Astrocyte of the cerebellum (primary cell): ENCODE measurements at regions not wholly inside any gene's neighbourhood (a gene's known extent, or its start where the extent isn't known, plus 50 kb on each side); places are given as distances from the start of the nearest gene placed in this dataset.
A peak's percentile ranks its signal among the peaks of the same experiment; 100 is the strongest.

Source experiments
- DNase-seq: peaks from one replicate; pipeline ENCODE4 v3.0.0-alpha.2; 2011; ENCODE audit warnings: low read depth
- H3K4me3 ChIP-seq: 2 replicates; pipeline ENCODE4 v1.5.1; 2011; ENCODE audit warnings: mild to moderate bottlenecking, low read depth, low read length, moderate library complexity
- CTCF ChIP-seq: IDR thresholded peaks from 2 replicates; pipeline ENCODE4 v1.5.1; 2012; ENCODE audit warnings: low read length, low read depth, moderate library complexity, mild to moderate bottlenecking; ENCODE audit errors: missing control alignments
- in situ Hi-C: cut with HindIII; loops from 2 replicates; pipeline ENCODE4 v1.10.0; 2017; ENCODE audit warnings: low sequenced_read_pairs

DNA sequence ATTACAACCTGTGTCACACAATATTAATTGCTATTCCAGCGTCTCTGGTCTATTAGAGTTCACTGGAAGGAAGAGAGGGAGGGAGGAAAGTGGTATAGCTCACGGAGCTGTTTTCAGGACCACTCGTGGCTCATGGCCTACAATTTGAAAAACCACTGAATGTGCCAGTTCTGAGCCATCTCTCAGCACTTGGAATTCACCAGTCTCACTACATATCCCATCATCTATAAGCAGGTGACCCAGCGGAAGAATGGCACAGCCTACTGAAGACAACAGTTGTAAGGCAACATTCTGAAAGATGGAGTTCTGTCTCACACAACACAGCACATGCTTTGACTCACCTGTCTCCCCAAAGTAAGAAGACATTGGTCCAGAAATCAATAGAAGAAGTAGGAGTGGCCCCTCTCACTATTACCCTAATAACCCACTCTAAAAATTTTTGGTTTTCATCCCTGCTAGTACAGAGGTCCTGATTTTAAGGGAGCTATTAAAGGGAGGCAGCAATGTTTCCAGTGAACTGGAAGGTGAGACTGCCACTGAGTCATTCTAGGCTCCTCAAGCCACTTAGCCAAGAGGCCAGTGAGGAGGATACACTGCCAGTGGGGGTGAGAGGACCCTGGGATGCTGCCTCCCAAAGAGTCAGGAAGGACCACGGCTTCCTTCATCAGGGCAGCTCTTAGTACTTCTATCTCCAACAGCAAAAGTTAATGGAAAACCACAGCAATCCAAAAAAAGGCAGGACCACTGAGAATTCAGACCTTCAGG, 50.0 kb upstream of the DOCK9 start:
- TF ChIP-seq CTCF = no peak
- no peak for DNase-seq
- no peak overlapping the region for H3K4me3 ChIP-seq
- in situ Hi-C loops = no loop called here

DNA sequence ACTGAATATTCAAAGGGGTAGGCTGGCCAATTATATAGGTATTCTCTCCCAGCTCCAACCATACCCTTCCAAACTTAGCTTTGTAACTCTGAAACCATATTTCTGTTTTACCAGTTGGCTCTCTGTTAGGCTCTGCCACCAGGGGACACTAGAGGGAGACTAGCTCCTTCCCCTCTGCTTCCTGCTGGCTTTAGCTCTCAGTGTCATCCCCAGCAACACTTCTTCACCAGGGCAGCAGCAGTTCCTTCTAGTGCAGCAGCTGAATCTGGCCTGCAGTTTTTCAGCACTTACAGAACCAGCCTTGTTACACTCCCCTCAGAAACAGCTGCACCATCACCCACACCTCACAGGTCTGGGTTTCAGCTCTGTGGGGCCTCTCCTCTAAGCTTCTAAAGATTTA, 51.0 kb upstream of the DOCK9 start:
- in situ Hi-C loops = no loop called here
- TF ChIP-seq CTCF = no peak
- DNase-seq = no peak
- no peak overlapping the region for H3K4me3 ChIP-seq

GRCh38 chr13:99029576-99029975, 51.7 kb upstream of the DOCK9 start:
- TF ChIP-seq CTCF = no peak
- in situ Hi-C loops = no loop called here

GRCh38 chr13:99030326-99030725, 52.5 kb upstream of the DOCK9 start:
- no peak overlapping the region for H3K4me3 ChIP-seq
- in situ Hi-C loops = no loop called here
- DNase-seq = no peak
- no peak for TF ChIP-seq CTCF

More at GRCh38 chr13:99029576-99029975, 51.7 kb upstream of the DOCK9 start:
- no peak for DNase-seq
- H3K4me3 ChIP-seq = no peak overlapping the region

- no peak overlapping the region for H3K4me3 ChIP-seq
- in situ Hi-C loops = no loop called here
- no peak for TF ChIP-seq CTCF
- DNase-seq = no peak
Measured at GRCh38 chr13:99031832-99032231, 54.0 kb upstream of the DOCK9 start.

GRCh38 chr13:99033814-99034213, 56.0 kb upstream of the DOCK9 start:
- DNase-seq = no peak
- TF ChIP-seq CTCF = peak; percentile 57
- H3K4me3 ChIP-seq = no peak overlapping the region
- in situ Hi-C loops = no loop called here
